Chondrocyte (in vitro differentiated cells): ENCODE measurements at regions not wholly inside any gene's neighbourhood (a gene's known extent, or its start where the extent isn't known, plus 50 kb on each side); places are given as distances from the start of the nearest gene placed in this dataset.
A peak's percentile ranks its signal among the peaks of the same experiment; 100 is the strongest.

Experiments used
- DNase-seq: peaks from one replicate; pipeline ENCODE4 v3.0.0; 2021; ENCODE audit warnings: mixed read lengths, low spot score
- H3K27ac Mint-ChIP-seq: one replicate; pipeline ENCODE4 v1.8.0; 2021; ENCODE audit warnings: mild to moderate bottlenecking, moderate library complexity, mixed read lengths; ENCODE audit not compliant: unreplicated experiment
- H3K27me3 Mint-ChIP-seq: 2 replicates; pipeline ENCODE4 v1.8.0; 2021; ENCODE audit warnings: low read depth, mixed read lengths
- H3K36me3 Mint-ChIP-seq: 2 replicates; pipeline ENCODE4 v1.8.0; 2021; ENCODE audit warnings: low read depth, mixed read lengths
- H3K4me1 Mint-ChIP-seq: 2 replicates; pipeline ENCODE4 v1.8.0; 2021; ENCODE audit warnings: low read depth, mild to moderate bottlenecking, mixed read lengths
- H3K4me3 Mint-ChIP-seq: one replicate; pipeline ENCODE4 v1.8.0; 2021; ENCODE audit warnings: mild to moderate bottlenecking, moderate library complexity, mixed read lengths; ENCODE audit not compliant: unreplicated experiment
- H3K9me3 Mint-ChIP-seq: 2 replicates; pipeline ENCODE4 v1.8.0; 2021; ENCODE audit warnings: low read depth, mixed read lengths
- TF ChIP-seq, protein P1 (sequence below): fragments of 200-600 bp; sonication (generic); IDR thresholded peaks from 2 replicates; pipeline ENCODE4 v1.5.0; 2021; ENCODE audit warnings: antibody characterized with exemption, mild to moderate bottlenecking, moderate library complexity

DNA sequence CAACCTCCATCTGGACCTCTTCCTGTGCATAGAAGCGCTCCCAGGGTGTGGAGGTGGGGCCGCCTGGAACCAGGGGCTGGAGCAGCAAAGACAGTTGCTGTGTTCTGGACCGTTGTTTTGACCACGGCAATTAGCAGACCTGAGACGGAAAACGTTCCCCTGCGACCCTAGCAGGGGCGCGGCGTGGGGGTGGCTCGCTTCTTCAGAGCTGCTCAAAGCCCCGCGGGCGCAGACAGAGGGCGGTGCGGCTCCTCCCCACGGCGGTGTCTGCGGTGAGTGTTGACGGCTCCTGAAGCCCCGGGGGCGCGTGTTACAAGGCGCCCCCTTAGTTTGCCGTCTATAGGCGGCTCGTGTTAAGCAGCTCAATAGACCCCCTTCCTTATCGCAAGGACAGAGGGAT is 79.2 kb downstream of the TRIML1 start:
- Mint-ChIP-seq H3K36me3 (no peaks in the 10 kb centered on the region), H3K27ac (no peak overlapping the region), H3K27me3 (no peaks in the 10 kb centered on the region), H3K4me3 (peak overlapping the region; percentile 63), H3K9me3 (no peaks in the 10 kb centered on the region), H3K4me1 (no peaks in the 10 kb centered on the region)
- TF ChIP-seq, protein P1, sequence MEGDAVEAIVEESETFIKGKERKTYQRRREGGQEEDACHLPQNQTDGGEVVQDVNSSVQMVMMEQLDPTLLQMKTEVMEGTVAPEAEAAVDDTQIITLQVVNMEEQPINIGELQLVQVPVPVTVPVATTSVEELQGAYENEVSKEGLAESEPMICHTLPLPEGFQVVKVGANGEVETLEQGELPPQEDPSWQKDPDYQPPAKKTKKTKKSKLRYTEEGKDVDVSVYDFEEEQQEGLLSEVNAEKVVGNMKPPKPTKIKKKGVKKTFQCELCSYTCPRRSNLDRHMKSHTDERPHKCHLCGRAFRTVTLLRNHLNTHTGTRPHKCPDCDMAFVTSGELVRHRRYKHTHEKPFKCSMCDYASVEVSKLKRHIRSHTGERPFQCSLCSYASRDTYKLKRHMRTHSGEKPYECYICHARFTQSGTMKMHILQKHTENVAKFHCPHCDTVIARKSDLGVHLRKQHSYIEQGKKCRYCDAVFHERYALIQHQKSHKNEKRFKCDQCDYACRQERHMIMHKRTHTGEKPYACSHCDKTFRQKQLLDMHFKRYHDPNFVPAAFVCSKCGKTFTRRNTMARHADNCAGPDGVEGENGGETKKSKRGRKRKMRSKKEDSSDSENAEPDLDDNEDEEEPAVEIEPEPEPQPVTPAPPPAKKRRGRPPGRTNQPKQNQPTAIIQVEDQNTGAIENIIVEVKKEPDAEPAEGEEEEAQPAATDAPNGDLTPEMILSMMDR, result peak; percentile 25
- DNase-seq, result no peak

GRCh38 chr4:188220006-188220405 is 80.8 kb downstream of the TRIML1 start:
- TF ChIP-seq, protein P1, result no peak
- Mint-ChIP-seq H3K36me3 (no peaks in the 10 kb centered on the region), H3K9me3 (no peaks in the 10 kb centered on the region), H3K27me3 (no peaks in the 10 kb centered on the region), H3K27ac (no peak overlapping the region), H3K4me1 (no peaks in the 10 kb centered on the region), H3K4me3 (no peak overlapping the region)
- no peak for DNase-seq

GRCh38 chr4:188221090-188221489 is 81.8 kb downstream of the TRIML1 start:
- Mint-ChIP-seq H3K27me3 (no peaks in the 10 kb centered on the region), H3K36me3 (no peaks in the 10 kb centered on the region), H3K27ac (no peak overlapping the region), H3K4me1 (no peaks in the 10 kb centered on the region), H3K9me3 (no peaks in the 10 kb centered on the region), H3K4me3 (no peak overlapping the region)
- no peak for DNase-seq
- TF ChIP-seq, protein P1, result no peak

GRCh38 chr4:188228279-188228678 is 89.0 kb downstream of the TRIML1 start:
- H3K4me3 Mint-ChIP-seq, result no peak overlapping the region
- no peaks in the 10 kb centered on the region for H3K27me3 Mint-ChIP-seq
- H3K9me3 Mint-ChIP-seq, result no peaks in the 10 kb centered on the region
- H3K36me3 Mint-ChIP-seq, result no peaks in the 10 kb centered on the region
- no peak overlapping the region for H3K27ac Mint-ChIP-seq
- DNase-seq, result no peak
- TF ChIP-seq, protein P1, result no peak
- H3K4me1 Mint-ChIP-seq, result no peaks in the 10 kb centered on the region

- H3K27me3 Mint-ChIP-seq, result no peaks in the 10 kb centered on the region
- H3K27ac Mint-ChIP-seq, result no peak overlapping the region
- no peaks in the 10 kb centered on the region for H3K4me1 Mint-ChIP-seq
- H3K4me3 Mint-ChIP-seq, result no peak overlapping the region
- TF ChIP-seq, protein P1, result no peak
- no peaks in the 10 kb centered on the region for H3K36me3 Mint-ChIP-seq
- DNase-seq, result no peak
- H3K9me3 Mint-ChIP-seq, result no peaks in the 10 kb centered on the region
Measured at GRCh38 chr4:188232428-188232827, 93.2 kb downstream of the TRIML1 start.
